HCT116 (cell line): ENCODE measurements at regions not wholly inside any gene's neighbourhood (a gene's known extent, or its start where the extent isn't known, plus 50 kb on each side); places are given as distances from the start of the nearest gene placed in this dataset.

Experiments
- ATAC-seq: fragments of 200-7000 bp; cut with Tn5 transposase; 2 replicates; pipeline ENCODE4 v1.9.1; 2020; ENCODE audit warnings: mild to moderate bottlenecking, moderate library complexity
- BruUV-seq: library from RNA; stranded (reverse); fragments of 400-500 nt; replicated peaks from 2 replicates; lab custom pipeline; 2021; lab: Mats Ljungman, UMichigan
- CTCF ChIA-PET: fragments of 300-600 bp; sonication (Branson Sonifier 250); formaldehyde crosslinking; loops from one replicate; lab custom pipeline; 2021; ENCODE audit warnings: antibody characterized with exemption; lab: Charles Lee
- POLR2A ChIA-PET: fragments of 300-600, 350-600 bp; sonication (Branson Sonifier 250); formaldehyde crosslinking; loops from one replicate; lab custom pipeline; 2021; ENCODE audit warnings: antibody characterized with exemption; lab: Charles Lee
- RAD21 ChIA-PET, 2 experiments: fragments of 300-600 bp; sonication (Branson Sonifier 250); formaldehyde crosslinking; loops; one replicate each; lab custom pipeline; 2023; ENCODE audit warnings: low total read pairs in 2 of 2; ENCODE audit not compliant: uncharacterized antibody in 2 of 2, unreplicated experiment in 2 of 2, low non-redundant PET in 1 of 2; lab: Charles Lee
- DNase-seq: peaks from one replicate; pipeline ENCODE4 v3.0.0-alpha.2; 2010; ENCODE audit warnings: low read depth, low spot score
- H2AFZ ChIP-seq: fragments of 200-600 bp; shearing (Covaris generic), sonication (generic); 2 replicates; pipeline ENCODE4 v1.6.1; 2017; ENCODE audit warnings: low read depth, mixed run types, mixed read lengths, antibody characterized with exemption, low read length; ENCODE audit not compliant: poor library complexity, severe bottlenecking
- H3K27ac ChIP-seq: 2 replicates; pipeline ENCODE4 v1.5.1; 2012; ENCODE audit warnings: low read depth, low read length
- H3K27me3 ChIP-seq: fragments of 200-600 bp; sonication (generic); 2 replicates; pipeline ENCODE4 v1.6.1; 2016; ENCODE audit warnings: mixed run types, low read length, mixed read lengths; ENCODE audit not compliant: insufficient read depth
- H3K36me3 ChIP-seq, 2 experiments: fragments of 200-500 bp in 1 of 2; fragments of 200-600 bp in 1 of 2; sonication (Bioruptor generic) in 1 of 2; sonication (generic) in 1 of 2; 2 replicates each; pipeline versions ENCODE4 v1.5.1 to v1.6.1; 2014 to 2016; ENCODE audit warnings: low read length in 2 of 2, inconsistent platforms in 1 of 2, mixed read lengths in 1 of 2, mixed run types in 1 of 2; ENCODE audit not compliant: insufficient read depth in 2 of 2, control insufficient read depth in 1 of 2
- H3K4me1 ChIP-seq, 2 experiments: fragments of 200-600 bp in 1 of 2; sonication (generic) in 1 of 2; 2 replicates each; pipeline versions ENCODE4 v1.5.1 to v1.6.1; 2012 to 2017; ENCODE audit warnings: low read length in 2 of 2, inconsistent platforms in 1 of 2, mild to moderate bottlenecking in 1 of 2, mixed read lengths in 1 of 2, mixed run types in 1 of 2, moderate library complexity in 1 of 2; ENCODE audit not compliant: insufficient read depth in 2 of 2, control insufficient read depth in 1 of 2
- H3K4me2 ChIP-seq: fragments of 200-600 bp; sonication (generic); 2 replicates; pipeline ENCODE4 v1.6.1; 2017; ENCODE audit warnings: mixed run types, low read length, mixed read lengths
- H3K4me3 ChIP-seq, 2 experiments: fragments of 200-600 bp in 1 of 2; sonication (generic) in 1 of 2; replicated peaks in 1 of 2; 2 replicates each; pipeline ENCODE4 v1.5.1; 2011 to 2016; ENCODE audit warnings: low read length in 2 of 2, control low read depth in 1 of 2, low read depth in 1 of 2, mild to moderate bottlenecking in 1 of 2, mixed read lengths in 1 of 2, mixed run types in 1 of 2
- H3K79me2 ChIP-seq: fragments of 200-600 bp; sonication (generic); 2 replicates; pipeline ENCODE4 v1.6.1; 2017; ENCODE audit warnings: mild to moderate bottlenecking, mixed run types, low read length, moderate library complexity, mixed read lengths; ENCODE audit not compliant: insufficient read depth
- H3K9ac ChIP-seq: fragments of 200-600 bp; sonication (generic); 2 replicates; pipeline ENCODE4 v1.6.1; 2016; ENCODE audit warnings: low read length, mixed read lengths
- H3K9me2 ChIP-seq: fragments of 200-600 bp; sonication (generic), shearing (Covaris generic); 2 replicates; pipeline ENCODE4 v1.6.1; 2017; ENCODE audit warnings: mixed run types, mild to moderate bottlenecking, moderate library complexity; ENCODE audit not compliant: insufficient read depth
- H3K9me3 ChIP-seq, 2 experiments: fragments of 200-500 bp in 1 of 2; fragments of 200-600 bp in 1 of 2; sonication (Bioruptor generic) in 1 of 2; sonication (generic) in 1 of 2; 2 replicates each; pipeline ENCODE4 v1.6.1; 2014 to 2017; ENCODE audit warnings: low read length in 2 of 2, mixed read lengths in 2 of 2, inconsistent platforms in 1 of 2, low read depth in 1 of 2, mild to moderate bottlenecking in 1 of 2, mixed run types in 1 of 2, moderate library complexity in 1 of 2; ENCODE audit not compliant: control insufficient read depth in 1 of 2, insufficient read depth in 1 of 2
- H4K20me1 ChIP-seq: fragments of 200-600 bp; sonication (generic), shearing (Covaris generic); 2 replicates; pipeline ENCODE4 v1.6.1; 2017; ENCODE audit warnings: mixed run types, mild to moderate bottlenecking, moderate library complexity; ENCODE audit not compliant: insufficient read depth
- CEBPB ChIP-seq: IDR thresholded peaks from 2 replicates; pipeline ENCODE4 v1.6.1; 2012; ENCODE audit warnings: low read depth
- CTCF ChIP-seq, 3 experiments: fragments of 200-600 bp in 1 of 3; sonication (generic) in 1 of 3; IDR thresholded peaks in 2 of 3; conservative IDR thresholded peaks in 1 of 3; 2 replicates each; pipeline ENCODE4 v1.5.1; 2012 to 2017; ENCODE audit warnings: low read depth in 2 of 3, low read length in 2 of 3, antibody characterized with exemption in 1 of 3, borderline replicate concordance in 1 of 3, control low read depth in 1 of 3, mild to moderate bottlenecking in 1 of 3, mixed read lengths in 1 of 3, mixed run types in 1 of 3, moderate library complexity in 1 of 3; ENCODE audit not compliant: insufficient read depth in 1 of 3
- EGR1 ChIP-seq: IDR thresholded peaks from 2 replicates; pipeline ENCODE4 v1.6.1; 2012; ENCODE audit warnings: low read depth
- ELF1 ChIP-seq: IDR thresholded peaks from 2 replicates; pipeline ENCODE4 v1.6.1; 2012; ENCODE audit warnings: low read depth, borderline replicate concordance
- EZH2phosphoT487 ChIP-seq: fragments of 200-600 bp; IDR thresholded peaks from 2 replicates; pipeline ENCODE4 v1.6.1; 2018; ENCODE audit warnings: antibody characterized with exemption, borderline replicate concordance
- FOSL1 ChIP-seq: IDR thresholded peaks from 2 replicates; pipeline ENCODE4 v1.6.1; 2012; ENCODE audit warnings: low read depth
- JUND ChIP-seq: IDR thresholded peaks from 2 replicates; pipeline ENCODE4 v1.6.1; 2012
- MAX ChIP-seq: IDR thresholded peaks from 2 replicates; pipeline ENCODE4 v1.6.1; 2012
- POLR2A ChIP-seq: IDR thresholded peaks from 2 replicates; pipeline ENCODE4 v1.7.0; 2011; ENCODE audit warnings: borderline replicate concordance; ENCODE audit not compliant: insufficient read depth, insufficient read length; ENCODE audit errors: extremely low read depth
- RAD21 ChIP-seq: IDR thresholded peaks from 2 replicates; pipeline ENCODE4 v1.6.1; 2012; ENCODE audit warnings: low read depth, mild to moderate bottlenecking
- REST ChIP-seq: IDR thresholded peaks from 2 replicates; pipeline ENCODE4 v1.6.1; 2012; ENCODE audit warnings: low read depth
- SIN3A ChIP-seq: IDR thresholded peaks from 2 replicates; pipeline ENCODE4 v1.6.1; 2012; ENCODE audit warnings: low read depth
- SP1 ChIP-seq: IDR thresholded peaks from 2 replicates; pipeline ENCODE4 v1.6.1; 2012; ENCODE audit warnings: low read depth
- TCF7L2 ChIP-seq: IDR thresholded peaks from 2 replicates; pipeline ENCODE4 v1.7.0; 2011; ENCODE audit warnings: borderline replicate concordance, inconsistent platforms; ENCODE audit not compliant: insufficient read depth, insufficient read length; ENCODE audit errors: extremely low read depth
- ZBTB33 ChIP-seq: IDR thresholded peaks from 2 replicates; pipeline ENCODE4 v1.6.1; 2011; ENCODE audit warnings: mild to moderate bottlenecking, low read length, moderate library complexity; ENCODE audit not compliant: insufficient replicate concordance; ENCODE audit errors: extremely low read depth
- intact Hi-C: fragments of 100-400 bp; cut with micrococcal nuclease; formaldehyde crosslinking; loops from 2 replicates; pipeline ENCODE4 v1.10.0; 2022

- H3K4me1 ChIP-seq, result peaks cover 27 to 29% of the 10 kb centered on the region in 2 experiments
- H3K27ac ChIP-seq, result no peak overlapping the region
- RAD21 ChIA-PET, result no interaction called here
- no peak for ATAC-seq
- no peaks in the 10 kb centered on the region for H3K36me3 ChIP-seq
- H3K9me3 ChIP-seq, result peaks cover 0 to 5% of the 10 kb centered on the region in 2 experiments; a peak in 1 of 4 replicates
- no TSS peak for BruUV-seq
- TF ChIP-seq EZH2phosphoT487, result no peak
- no peak for TF ChIP-seq ELF1
- no peak for TF ChIP-seq SIN3A
- no peak for TF ChIP-seq JUND
- TF ChIP-seq SP1, result no peak
- TF ChIP-seq ZBTB33, result no peak
- no peak for TF ChIP-seq FOSL1
- TF ChIP-seq EGR1, result no peak
- no peak for TF ChIP-seq POLR2A
- TF ChIP-seq REST, result no peak
- TF ChIP-seq CEBPB, result no peak
- no peak for TF ChIP-seq CTCF (IDR thresholded peaks at IDR 0.05 in 2 of 3, conservative IDR thresholded peaks at IDR 0.05 in 1 of 3; ENCODE audit: borderline replicate concordance in 1 of 3, insufficient read depth in 1 of 3, low read depth in 2 of 3, low read length in 2 of 3)
- TF ChIP-seq MAX, result no peak
- TF ChIP-seq RAD21, result no peak
- TF ChIP-seq TCF7L2, result no peak
- H3K4me3 ChIP-seq, result no peak overlapping the region
- intact Hi-C loops, result no loop called here
- no peaks in the 10 kb centered on the region for H3K79me2 ChIP-seq
- CTCF ChIA-PET, result interaction anchor here (1.4 kb wide), 1 partner anchor 16 kb away, joined by 3 read pairs; no protein-coding TSS in a partner anchor
- H3K27me3 ChIP-seq, result peaks cover 17% of the 10 kb centered on the region
- POLR2A ChIA-PET, result no interaction called here
- no peak overlapping the region for H2AFZ ChIP-seq
- no peak for DNase-seq
- no peak overlapping the region for H3K9ac ChIP-seq
- H3K4me2 ChIP-seq, result no peak overlapping the region
- H3K9me2 ChIP-seq, result no peaks in the 10 kb centered on the region
- H4K20me1 ChIP-seq, result no peaks in the 10 kb centered on the region
These were observed 120.3 kb upstream of the TMPRSS2 start for GRCh38 chr21:41628256-41628655.
